DMS53 treated with DMSO at 0.1 percent for 48 hours (cell line): ENCODE measurements at regions not wholly inside any gene's neighbourhood (a gene's known extent, or its start where the extent isn't known, plus 50 kb on each side); places are given as distances from the start of the nearest gene placed in this dataset.
"Not testable (repeated sequence)": the region's sequence is repeated elsewhere in the genome, so short reads cannot be mapped to it uniquely, and the experiment has no call there.

Experiments
- DNase-seq: peaks from one replicate; lab custom pipeline; 2025; ENCODE audit not compliant: unreplicated experiment; lab: John Stamatoyannopoulos, UW

DNA sequence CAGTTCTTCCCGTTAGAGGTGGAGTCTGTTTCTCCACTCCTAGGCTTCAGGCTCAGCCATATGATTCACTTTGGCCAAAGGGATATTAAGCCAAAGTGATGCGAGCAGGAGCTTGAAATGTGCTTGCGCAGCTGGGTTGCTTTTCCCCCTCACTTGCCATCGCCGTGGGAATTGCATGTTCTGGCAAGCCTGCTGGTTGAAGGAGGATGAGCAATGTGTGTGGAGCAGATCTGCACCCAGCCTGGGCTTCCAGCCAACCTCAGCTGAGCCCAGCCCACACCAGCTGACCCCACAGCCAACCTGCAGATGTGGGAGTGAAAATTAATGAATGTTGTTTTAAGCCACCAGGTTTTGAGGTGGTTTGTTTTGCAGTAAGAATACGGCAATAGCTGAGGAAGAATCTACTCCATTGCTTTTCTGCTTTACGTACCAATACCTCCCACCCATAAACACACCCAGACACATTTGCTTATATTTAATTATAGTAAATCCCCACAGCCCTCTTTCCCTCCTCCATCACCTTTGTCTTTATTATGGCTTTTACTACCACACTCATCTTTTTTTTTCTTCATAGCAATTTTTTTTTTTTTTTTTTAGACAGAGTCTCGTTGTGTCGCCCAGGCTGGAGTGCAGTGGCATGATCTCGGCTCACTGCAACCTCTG is 132.8 kb upstream of the FUNDC1 start:
- peak; percentile 49 for DNase-seq

DNA sequence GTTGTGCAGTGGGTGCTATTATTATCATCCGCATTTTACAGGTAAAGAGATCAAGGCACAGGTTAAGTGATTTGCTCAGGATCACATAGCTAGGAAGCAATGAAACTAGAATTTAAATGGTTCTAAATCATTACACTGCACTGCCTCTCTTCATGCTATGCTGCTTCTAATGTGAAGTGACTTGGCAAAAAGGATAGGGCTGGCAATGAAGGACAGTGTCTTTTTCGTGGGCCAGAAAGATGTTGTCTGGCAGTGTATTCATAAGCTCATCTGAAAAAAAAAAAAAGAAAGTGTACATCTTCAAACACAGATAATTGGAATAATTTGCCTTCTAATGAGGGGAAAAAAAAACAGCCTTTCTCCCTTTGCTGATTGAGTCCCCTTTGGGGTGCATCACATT is 132.2 kb upstream of the FUNDC1 start:
- DNase-seq, result no peak

DNA sequence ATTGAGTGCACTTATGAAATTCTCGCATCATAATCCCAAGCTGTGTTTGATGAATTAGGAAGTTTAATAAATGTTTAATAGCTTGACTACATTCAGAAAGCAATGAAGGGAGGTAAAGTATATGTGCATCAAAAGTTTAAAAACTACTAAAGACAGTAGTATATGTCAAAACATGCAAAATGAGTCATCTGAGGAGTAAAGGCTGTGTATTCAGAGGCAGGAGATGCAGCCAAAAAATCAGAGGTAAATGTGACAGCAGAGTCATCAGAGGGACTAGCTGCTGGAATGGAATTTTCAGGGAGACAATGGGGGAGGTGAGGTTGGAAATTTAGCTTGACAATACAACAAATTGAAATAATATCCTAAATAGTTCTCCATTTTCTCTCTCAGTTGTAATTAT is 127.0 kb upstream of the FUNDC1 start:
- no peak for DNase-seq

DNA sequence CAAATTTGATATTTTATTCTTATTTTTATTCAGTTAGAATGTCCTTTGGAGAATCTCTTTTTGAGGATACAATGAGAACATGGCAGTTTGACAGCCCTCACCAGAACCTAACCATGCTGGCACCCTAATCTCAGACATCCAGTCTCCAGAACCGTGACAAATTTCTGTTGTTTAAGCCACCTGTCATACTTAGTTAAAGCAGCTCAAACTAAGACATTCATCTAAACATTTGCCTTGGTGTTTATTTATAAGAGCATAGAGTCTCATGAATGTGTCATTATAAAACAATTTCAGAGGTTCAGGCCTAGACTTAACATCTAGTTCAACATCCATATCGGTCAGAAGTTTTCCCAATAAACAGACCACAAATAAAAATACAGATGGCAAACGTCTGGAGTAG is 125.1 kb upstream of the FUNDC1 start:
- no peak for DNase-seq

DNA sequence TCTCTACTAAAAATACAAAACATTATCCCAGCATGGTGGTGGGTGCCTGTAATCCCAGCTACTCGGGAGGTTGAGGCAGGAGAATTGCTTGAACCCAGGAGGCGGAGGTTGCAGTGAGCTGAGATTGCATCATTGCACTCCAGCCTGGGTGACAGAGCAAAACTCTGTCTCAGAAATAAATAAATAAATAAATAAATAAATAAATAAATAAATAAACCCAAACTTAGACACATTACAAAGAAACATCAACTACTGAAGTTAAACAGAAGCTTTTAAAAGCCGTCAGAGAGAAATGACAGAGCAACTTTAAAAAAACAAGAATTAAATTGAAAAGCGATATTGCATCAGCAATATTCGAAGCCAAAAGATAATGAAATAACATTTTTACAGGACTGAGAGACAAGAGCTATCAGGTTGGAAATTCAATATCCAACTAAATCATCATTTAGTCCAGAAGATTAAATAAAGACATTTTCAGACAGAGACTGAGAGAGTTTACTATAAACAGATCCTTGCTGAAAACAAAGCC is 115.1 kb upstream of the FUNDC1 start:
- not testable (repeated sequence) for DNase-seq

DNA sequence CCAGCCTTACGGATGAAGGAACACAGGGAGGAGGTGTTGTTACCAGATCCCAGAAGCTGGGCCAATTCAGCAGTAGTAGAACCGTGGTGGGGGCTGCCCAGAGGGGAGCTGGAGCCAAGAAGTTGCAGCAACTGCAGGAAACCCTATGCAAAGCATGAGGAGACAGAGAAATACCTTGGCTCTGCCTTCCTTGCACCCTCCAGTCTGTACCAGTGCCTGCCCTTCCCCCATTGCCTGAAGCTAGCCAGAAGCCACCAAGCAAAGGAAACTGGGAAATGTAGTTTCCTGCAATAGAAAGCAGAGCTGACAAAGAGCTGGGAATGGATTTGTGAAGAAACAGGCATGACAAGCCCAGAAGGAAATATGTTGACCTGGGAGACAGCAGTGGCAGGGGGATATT is 108.7 kb upstream of the FUNDC1 start:
- peak; percentile 0 for DNase-seq

DNA sequence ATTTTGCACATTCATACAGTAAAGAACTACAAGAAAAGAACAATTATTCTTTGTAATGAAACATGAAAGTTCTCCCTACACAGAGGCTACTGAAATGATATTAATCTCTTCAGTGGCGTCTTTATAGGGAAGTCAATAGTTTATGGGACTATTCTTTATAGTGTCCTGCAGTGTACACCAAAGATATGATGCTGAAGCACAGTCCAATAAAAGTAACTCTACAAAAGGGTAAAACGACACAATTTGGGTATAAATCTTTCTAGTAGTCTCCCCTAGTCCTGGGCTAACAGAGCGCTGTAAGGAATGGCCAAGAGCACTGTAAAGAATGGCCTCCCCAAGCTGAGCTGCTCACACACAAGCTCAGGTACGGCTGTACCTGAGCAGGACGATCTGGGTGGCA is 101.1 kb upstream of the FUNDC1 start:
- no peak for DNase-seq

DNA sequence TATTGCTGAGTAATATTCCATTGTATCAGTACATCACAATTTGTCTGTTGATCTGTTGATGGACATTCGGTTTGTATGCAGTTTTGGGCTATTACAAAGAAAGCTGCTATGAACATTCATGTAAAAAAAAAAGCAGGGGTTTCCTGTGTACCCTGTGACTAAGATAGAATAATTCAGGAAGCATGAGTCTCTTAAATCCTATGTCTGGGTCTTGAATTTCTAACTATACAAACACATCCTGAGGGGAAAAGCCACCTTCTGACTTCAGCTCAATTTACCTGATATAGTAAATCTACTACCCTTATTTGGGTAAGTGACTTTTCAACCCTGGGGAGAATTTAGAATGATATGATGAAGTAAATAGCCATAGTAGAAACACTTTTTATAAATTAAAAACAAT is 94.6 kb upstream of the FUNDC1 start:
- no peak for DNase-seq

DNA sequence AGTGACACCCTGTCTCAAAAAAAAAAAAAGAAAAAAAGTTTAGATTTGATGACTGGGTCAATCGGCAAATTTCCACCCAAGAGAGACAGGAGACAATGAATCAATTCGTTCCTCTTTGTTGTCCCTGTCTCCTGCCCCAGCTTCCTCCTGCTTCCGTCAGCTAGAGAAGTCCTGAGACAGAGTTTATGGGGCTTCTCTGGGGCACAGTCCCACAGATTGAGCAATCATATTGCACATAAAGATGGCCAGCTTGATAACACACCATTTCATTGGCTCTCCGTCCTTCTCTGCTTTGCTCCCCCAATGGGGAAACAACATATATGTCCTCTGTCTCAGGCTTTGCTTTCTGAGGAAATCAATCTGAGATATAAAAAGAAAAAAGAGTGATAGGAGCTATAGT is 78.4 kb upstream of the FUNDC1 start:
- DNase-seq, result no peak

DNA sequence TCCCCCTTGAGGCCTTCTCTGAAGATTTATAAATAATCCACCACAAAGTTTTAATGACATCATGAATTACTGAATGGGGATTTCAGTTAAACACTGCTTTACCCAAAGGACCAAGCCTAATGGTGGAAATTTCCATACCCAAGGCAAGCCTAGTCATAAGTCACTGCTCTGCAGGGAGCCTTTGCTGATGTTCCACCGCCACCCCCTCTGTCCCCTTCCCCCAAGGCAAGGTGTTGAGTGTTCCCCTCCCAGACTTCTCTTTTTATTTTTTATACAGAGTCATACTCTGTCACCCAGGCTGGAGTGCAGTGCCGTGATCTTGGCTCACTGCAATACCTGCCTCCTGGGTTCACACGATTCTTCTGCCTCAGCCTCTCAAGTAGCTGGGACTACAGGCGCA is 76.4 kb upstream of the FUNDC1 start:
- DNase-seq, result no peak

DNA sequence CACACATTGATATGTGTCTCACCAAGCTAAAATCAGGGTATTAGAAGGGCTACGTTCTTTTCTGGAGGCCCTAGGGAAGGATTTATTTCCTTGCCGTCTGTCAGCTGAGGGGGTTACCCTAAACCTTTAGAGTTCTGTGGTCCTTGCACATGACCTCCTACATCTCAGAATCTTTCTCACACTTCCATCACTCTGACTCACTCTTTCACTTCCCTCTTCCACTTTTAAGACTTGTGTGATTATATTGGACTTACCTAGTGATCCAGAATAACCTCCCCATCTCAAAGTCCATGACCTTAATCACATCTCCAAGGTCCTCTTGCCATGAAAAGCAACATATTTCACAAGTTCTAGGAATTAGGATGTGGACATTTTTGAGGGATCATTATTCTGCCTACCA is 53.6 kb upstream of the FUNDC1 start:
- DNase-seq, result no peak
